WTC11 (cell line): ENCODE measurements at regions not wholly inside any gene's neighbourhood (a gene's known extent, or its start where the extent isn't known, plus 50 kb on each side); places are given as distances from the start of the nearest gene placed in this dataset.
A peak's percentile ranks its signal among the peaks of the same experiment; 100 is the strongest.

Source experiments
- ATAC-seq: fragments of 200-7000 bp; cut with Tn5 transposase; 2 replicates; pipeline ENCODE4 v1.10.0; 2021; ENCODE audit warnings: mild to moderate bottlenecking, moderate library complexity
- CTCF ChIA-PET: fragments of 300-600 bp; sonication (Branson Sonifier 250); formaldehyde crosslinking; loops from one replicate; lab custom pipeline; 2021; ENCODE audit warnings: antibody characterized with exemption; lab: Charles Lee
- POLR2A ChIA-PET: fragments of 350-600 bp; sonication (Branson Sonifier 250); formaldehyde crosslinking; loops from one replicate; lab custom pipeline; 2021; ENCODE audit warnings: antibody characterized with exemption; lab: Charles Lee
- DNase-seq: peaks from one replicate; pipeline ENCODE4 v3.0.0; 2021; ENCODE audit warnings: low spot score
- H3K27ac Mint-ChIP-seq: 2 replicates; pipeline ENCODE4 v1.8.0; 2021; ENCODE audit warnings: mixed read lengths
- H3K27me3 Mint-ChIP-seq: 2 replicates; pipeline ENCODE4 v1.8.0; 2021; ENCODE audit warnings: low read depth, mild to moderate bottlenecking, moderate library complexity, mixed read lengths
- H3K36me3 Mint-ChIP-seq: 2 replicates; pipeline ENCODE4 v1.8.0; 2021; ENCODE audit warnings: mixed read lengths
- H3K4me1 Mint-ChIP-seq: 2 replicates; pipeline ENCODE4 v1.8.0; 2022; ENCODE audit warnings: mixed read lengths
- H3K4me3 Mint-ChIP-seq: 2 replicates; pipeline ENCODE4 v1.8.0; 2021; ENCODE audit warnings: mild to moderate bottlenecking, moderate library complexity, mixed read lengths
- H3K9me3 Mint-ChIP-seq: 2 replicates; pipeline ENCODE4 v1.8.0; 2021; ENCODE audit warnings: mixed read lengths
- CTCF ChIP-seq: fragments of 200-600 bp; IDR thresholded peaks from 2 replicates; pipeline ENCODE4 v1.8.0; 2022; ENCODE audit warnings: antibody characterized with exemption
- E2F5 ChIP-seq: sonication (generic); formaldehyde crosslinking; IDR thresholded peaks from 2 replicates; pipeline ENCODE4 v1.8.1; 2022; ENCODE audit warnings: mild to moderate bottlenecking, moderate library complexity, missing genetic modification reagents
- HMGXB4 ChIP-seq: sonication (generic); formaldehyde crosslinking; IDR thresholded peaks from 2 replicates; pipeline ENCODE4 v1.8.1; 2023; ENCODE audit warnings: mild to moderate bottlenecking, moderate library complexity, missing genetic modification reagents
- KAT7 ChIP-seq: sonication (generic); formaldehyde crosslinking; IDR thresholded peaks from 2 replicates; pipeline ENCODE4 v1.8.1; 2023; ENCODE audit warnings: missing genetic modification reagents, mild to moderate bottlenecking, borderline replicate concordance
- MAX ChIP-seq: sonication (generic); formaldehyde crosslinking; IDR thresholded peaks from 2 replicates; pipeline ENCODE4 v1.8.0; 2022; ENCODE audit warnings: mild to moderate bottlenecking, missing genetic modification reagents
- MLX ChIP-seq: sonication (generic); formaldehyde crosslinking; IDR thresholded peaks from 2 replicates; pipeline ENCODE4 v1.8.1; 2023; ENCODE audit warnings: mild to moderate bottlenecking, missing genetic modification reagents, moderate library complexity
- NFYB ChIP-seq: sonication (generic); formaldehyde crosslinking; conservative IDR thresholded peaks from 2 replicates; pipeline ENCODE4 v1.8.0; 2022; ENCODE audit warnings: low read depth, missing genetic modification reagents
- NR3C1 ChIP-seq: sonication (generic); formaldehyde crosslinking; conservative IDR thresholded peaks from 2 replicates; pipeline ENCODE4 v1.8.1; 2023; ENCODE audit warnings: low read depth, mild to moderate bottlenecking, missing genetic modification reagents
- OVOL2 ChIP-seq: fragments of 250-450 bp; sonication (Bioruptor Pico); IDR thresholded peaks from 2 replicates; pipeline ENCODE4 v1.9.0; 2021; ENCODE audit warnings: mild to moderate bottlenecking, borderline replicate concordance
- PREB ChIP-seq: sonication (generic); formaldehyde crosslinking; IDR thresholded peaks from 2 replicates; pipeline ENCODE4 v1.8.1; 2022; ENCODE audit warnings: mild to moderate bottlenecking, missing genetic modification reagents, moderate library complexity, borderline replicate concordance
- SOX15 ChIP-seq: fragments of 250-450 bp; sonication (Bioruptor Pico); IDR thresholded peaks from 2 replicates; pipeline ENCODE4 v1.9.0; 2021; ENCODE audit warnings: mild to moderate bottlenecking
- SP1 ChIP-seq: sonication (generic); formaldehyde crosslinking; conservative IDR thresholded peaks from 2 replicates; pipeline ENCODE4 v1.8.1; 2022; ENCODE audit warnings: missing genetic modification reagents
- TEAD1 ChIP-seq: sonication (generic); formaldehyde crosslinking; IDR thresholded peaks from 2 replicates; pipeline ENCODE4 v1.8.0; 2022; ENCODE audit warnings: mild to moderate bottlenecking, missing genetic modification reagents
- TP53 ChIP-seq: sonication (generic); formaldehyde crosslinking; IDR thresholded peaks from 2 replicates; pipeline ENCODE4 v1.8.1; 2023; ENCODE audit warnings: mild to moderate bottlenecking, missing genetic modification reagents
- USF1 ChIP-seq: sonication (generic); formaldehyde crosslinking; IDR thresholded peaks from 2 replicates; pipeline ENCODE4 v1.8.0; 2022; ENCODE audit warnings: mild to moderate bottlenecking, missing genetic modification reagents
- ZBTB21 ChIP-seq: sonication (generic); formaldehyde crosslinking; IDR thresholded peaks from 2 replicates; pipeline ENCODE4 v1.8.1; 2023; ENCODE audit warnings: mild to moderate bottlenecking, missing genetic modification reagents, borderline replicate concordance
- ZNF121 ChIP-seq: sonication (generic); formaldehyde crosslinking; IDR thresholded peaks from 2 replicates; pipeline ENCODE4 v1.8.0; 2023; ENCODE audit warnings: missing genetic modification reagents
- ZNF219 ChIP-seq: sonication (generic); formaldehyde crosslinking; IDR thresholded peaks from 2 replicates; pipeline ENCODE4 v1.8.0; 2023; ENCODE audit warnings: missing genetic modification reagents, mild to moderate bottlenecking, borderline replicate concordance
- ZNF263 ChIP-seq: sonication (generic); formaldehyde crosslinking; IDR thresholded peaks from 2 replicates; pipeline ENCODE4 v1.8.1; 2022; ENCODE audit warnings: low read depth, mild to moderate bottlenecking, moderate library complexity, missing genetic modification reagents
- ZNF425 ChIP-seq: fragments of 250-450 bp; sonication (Bioruptor Pico); conservative IDR thresholded peaks from 2 replicates; pipeline ENCODE4 v1.9.0; 2021; ENCODE audit warnings: mild to moderate bottlenecking

- TF ChIP-seq E2F5 (CRISPR knock-in tag): no peak
- TF ChIP-seq PREB (CRISPR knock-in tag): no peak
- TF ChIP-seq ZNF121 (CRISPR knock-in tag): no peak
- TF ChIP-seq NR3C1 (CRISPR knock-in tag): no peak
- no peak for TF ChIP-seq MAX (CRISPR knock-in tag)
- no peak for TF ChIP-seq ZNF219 (CRISPR knock-in tag)
- TF ChIP-seq TP53 (CRISPR knock-in tag): no peak
- no peak for TF ChIP-seq OVOL2
These were observed 1061.6 kb upstream of the FANCL start (continued) for GRCh38 chr2:59302683-59303082.

- Mint-ChIP-seq H3K4me1 (peaks cover 14% of the 10 kb centered on the region), H3K27me3 (no peaks in the 10 kb centered on the region), H3K27ac (no peak overlapping the region)
- peak; percentile 39 for DNase-seq
- POLR2A ChIA-PET: interaction anchor here (0.7 kb wide), 1 partner anchor 26 kb away, joined by 3 read pairs; no protein-coding TSS in a partner anchor
- CTCF ChIA-PET: interaction anchor here (0.8 to 2.1 kb wide), 6 partner anchors 26 to 283 kb away, joined by 3 to 18 read pairs (median 4); no protein-coding TSS in a partner anchor
- TF ChIP-seq ZBTB21 (CRISPR knock-in tag) (no peak), ZNF263 (no peak), HMGXB4 (CRISPR knock-in tag) (no peak), CTCF (peak; percentile 27; the same call in 1 of the 2 replicates), KAT7 (no peak), SP1 (no peak)
- TF ChIP-seq, all 79 proteins: peak for 1
- Mint-ChIP-seq H3K4me3 (no peak overlapping the region), H3K36me3 (no peaks in the 10 kb centered on the region), H3K9me3 (no peaks in the 10 kb centered on the region)
- peak; percentile 97 for ATAC-seq
These were observed 1060.6 kb upstream of the FANCL start for GRCh38 chr2:59301466-59302402.

- no peaks in the 10 kb centered on the region for H3K9me3 Mint-ChIP-seq
- no peak overlapping the region for H3K4me3 Mint-ChIP-seq
- CTCF ChIA-PET: interaction anchor here (1.3 kb wide), 1 partner anchor 22 kb away, joined by 6 read pairs; no protein-coding TSS in a partner anchor
- H3K4me1 Mint-ChIP-seq: peaks cover 19% of the 10 kb centered on the region
- DNase-seq (no peak), ATAC-seq (no peak)
- H3K27ac Mint-ChIP-seq: no peak overlapping the region
- TF ChIP-seq TEAD1 (CRISPR knock-in tag): no peak
- no peak for TF ChIP-seq SOX15 (CRISPR knock-in tag)
- no peak for TF ChIP-seq ZNF425 (CRISPR knock-in tag)
- TF ChIP-seq NFYB (CRISPR knock-in tag): no peak
- no peak for TF ChIP-seq USF1 (CRISPR knock-in tag)
- no peak for TF ChIP-seq MLX (CRISPR knock-in tag)
- no peaks in the 10 kb centered on the region for H3K27me3 Mint-ChIP-seq
- H3K36me3 Mint-ChIP-seq: no peaks in the 10 kb centered on the region
- POLR2A ChIA-PET: no interaction called here
These were observed 1056.7 kb upstream of the FANCL start for GRCh38 chr2:59297816-59298215.
